HepG2 (cell line): ENCODE measurements at regions not wholly inside any gene's neighbourhood (a gene's known extent, or its start where the extent isn't known, plus 50 kb on each side); places are given as distances from the start of the nearest gene placed in this dataset.

Source experiments
- ATAC-seq: fragments of 200-7000 bp; cut with Tn5 transposase; 3 replicates; pipeline ENCODE4 v1.9.1; 2020; ENCODE audit warnings: mild to moderate bottlenecking, moderate library complexity
- BruUV-seq: library from RNA; stranded (reverse); fragments of 400-500 nt; replicated peaks from 2 replicates; lab custom pipeline; 2021; lab: Mats Ljungman, UMichigan
- CTCF ChIA-PET: fragments of 300-600 bp; formaldehyde crosslinking; extraction: SDS; loops from one replicate; lab custom pipeline; 2021; ENCODE audit warnings: low total read pairs, inconsistent platforms, low intra/inter-chr PET ratio; lab: Yijun Ruan, JAX
- POLR2A ChIA-PET: fragments of 350-600 bp; sonication (Branson Sonifier 250); formaldehyde crosslinking; loops from one replicate; lab custom pipeline; 2020; ENCODE audit warnings: antibody characterized with exemption, inconsistent platforms; lab: Yijun Ruan, JAX
- DNase-seq: peaks from one replicate; pipeline ENCODE4 v3.0.0-alpha.2; 2015; ENCODE audit warnings: low spot score
- FAIRE-seq: peaks from 3 replicates; lab custom pipeline; 2011; peaks lifted over from hg19 to GRCh38; lab: Jason Lieb, UNC
- H2AFZ ChIP-seq: one replicate; pipeline ENCODE4 v1.6.1; 2011; ENCODE audit warnings: low read length, inconsistent platforms
- H3K27ac ChIP-seq: fragments of 300-600 bp; 3 replicates; pipeline ENCODE4 v1.8.0; 2011; ENCODE audit warnings: mixed run types, mild to moderate bottlenecking, mixed read lengths, low read length, inconsistent platforms; ENCODE audit not compliant: insufficient read depth; ENCODE audit errors: extremely low read length
- H3K27me3 ChIP-seq, 2 experiments: fragments of 200-600 bp in 1 of 2; 2 replicates in 1 of 2; 3 replicates in 1 of 2; pipeline versions ENCODE4 v1.6.0 to v1.8.0; 2011; ENCODE audit warnings: low read length in 2 of 2, mild to moderate bottlenecking in 2 of 2, moderate library complexity in 2 of 2, inconsistent platforms in 1 of 2; ENCODE audit not compliant: insufficient read depth in 2 of 2, control insufficient read depth in 1 of 2
- H3K36me3 ChIP-seq, 2 experiments: fragments of 200-600 bp in 1 of 2; replicated peaks in 1 of 2; 2 replicates in 1 of 2; 3 replicates in 1 of 2; pipeline versions ENCODE4 v1.5.1 to v1.8.0; 2011; ENCODE audit warnings: low read length in 2 of 2, inconsistent platforms in 1 of 2; ENCODE audit not compliant: insufficient read depth in 2 of 2, control insufficient read depth in 1 of 2
- H3K4me1 ChIP-seq: 2 replicates; pipeline ENCODE4 v1.5.1; 2012; ENCODE audit warnings: low read length, inconsistent platforms; ENCODE audit not compliant: insufficient read depth
- H3K4me2 ChIP-seq: 2 replicates; pipeline ENCODE4 v1.6.0; 2011; ENCODE audit warnings: low read depth, low read length, inconsistent platforms
- H3K4me3 ChIP-seq, 3 experiments: fragments of 200-600 bp in 1 of 3; sonication (generic), shearing (Covaris generic) in 1 of 3; replicated peaks in 1 of 3; 2 replicates each; pipeline ENCODE4 v1.5.1; 2011 to 2016; ENCODE audit warnings: low read length in 3 of 3, inconsistent platforms in 2 of 3, low read depth in 2 of 3, mild to moderate bottlenecking in 2 of 3, control low read depth in 1 of 3, mixed read lengths in 1 of 3; ENCODE audit not compliant: insufficient read depth in 1 of 3
- H3K79me2 ChIP-seq: one replicate; pipeline ENCODE4 v1.6.1; 2011; ENCODE audit warnings: low read length, inconsistent platforms; ENCODE audit not compliant: insufficient read depth
- H3K9ac ChIP-seq: 2 replicates; pipeline ENCODE4 v1.6.0; 2011; ENCODE audit warnings: mild to moderate bottlenecking, low read depth, low read length, inconsistent platforms; ENCODE audit not compliant: insufficient read depth
- H3K9me3 ChIP-seq: 2 replicates; pipeline ENCODE4 v1.5.1; 2012; ENCODE audit warnings: mild to moderate bottlenecking, low read length
- H4K20me1 ChIP-seq: 2 replicates; pipeline ENCODE4 v1.6.0; 2011; ENCODE audit warnings: inconsistent platforms, mild to moderate bottlenecking, low read length, moderate library complexity; ENCODE audit not compliant: insufficient read depth
- CBX1 ChIP-seq: IDR thresholded peaks from one replicate; pipeline ENCODE4 v1.6.1; 2016; ENCODE audit warnings: antibody characterized with exemption, low read depth
- ESRRA ChIP-seq: sonication (generic); formaldehyde crosslinking; IDR thresholded peaks from 2 replicates; pipeline ENCODE4 v1.5.1; 2020; ENCODE audit warnings: mild to moderate bottlenecking, low read depth, missing genetic modification reagents
- MBNL3 ChIP-seq: fragments of 250-450 bp; sonication (Bioruptor Pico); conservative IDR thresholded peaks from 2 replicates; pipeline ENCODE4 v1.8.0; 2022; ENCODE audit warnings: mild to moderate bottlenecking, inconsistent platforms
- MED8 ChIP-seq: sonication (generic); formaldehyde crosslinking; IDR thresholded peaks from 2 replicates; pipeline ENCODE4 v1.8.1; 2023; ENCODE audit warnings: mild to moderate bottlenecking, missing genetic modification reagents; ENCODE audit not compliant: insufficient replicate concordance
- SKIL ChIP-seq: sonication (generic); formaldehyde crosslinking; IDR thresholded peaks from 2 replicates; pipeline ENCODE4 v1.8.0; 2022; ENCODE audit warnings: missing genetic modification reagents, mild to moderate bottlenecking, moderate library complexity, borderline replicate concordance
- TOE1 ChIP-seq: sonication (generic); formaldehyde crosslinking; IDR thresholded peaks from 2 replicates; pipeline ENCODE4 v1.4.0; 2020; ENCODE audit warnings: mild to moderate bottlenecking, missing genetic modification reagents
- ZBTB49 ChIP-seq: sonication (generic); formaldehyde crosslinking; IDR thresholded peaks from 2 replicates; pipeline ENCODE4 v1.4.0; 2020; ENCODE audit warnings: missing genetic modification reagents, borderline replicate concordance
- ZC3H4 ChIP-seq: sonication (generic); formaldehyde crosslinking; IDR thresholded peaks from 2 replicates; pipeline ENCODE4 v1.4.0; 2020; ENCODE audit warnings: missing genetic modification reagents, borderline replicate concordance
- ZFAT ChIP-seq: sonication (generic); formaldehyde crosslinking; conservative IDR thresholded peaks from 2 replicates; pipeline ENCODE4 v1.8.1; 2023; ENCODE audit warnings: missing genetic modification reagents, inconsistent platforms
- ZNF224 ChIP-seq: sonication (generic); formaldehyde crosslinking; IDR thresholded peaks from 2 replicates; pipeline ENCODE4 v1.5.0; 2020; ENCODE audit warnings: mild to moderate bottlenecking, missing genetic modification reagents
- ZNF292 ChIP-seq: sonication (generic); formaldehyde crosslinking; IDR thresholded peaks from 2 replicates; pipeline ENCODE4 v1.8.1; 2022; ENCODE audit warnings: mild to moderate bottlenecking, low read depth, missing genetic modification reagents, borderline replicate concordance
- ZNF432 ChIP-seq: sonication (generic); formaldehyde crosslinking; IDR thresholded peaks from 2 replicates; pipeline ENCODE4 v1.5.0; 2020; ENCODE audit warnings: missing genetic modification reagents, mild to moderate bottlenecking, borderline replicate concordance
- WGBS: methylation state at CpG from one replicate; pipeline ENCODE4 v1.1.6; 2017; ENCODE audit warnings: low lambda C conversion rate; 5-methylcytosine and 5-hydroxymethylcytosine counted together
- in situ Hi-C: cut with HindIII; loops from 2 replicates; pipeline ENCODE4 v1.10.0; 2017; ENCODE audit warnings: low pct_unique_long_range_greater_than_20kb; ENCODE audit not compliant: extremely low pct_ligation_motif_present
- intact Hi-C: fragments of 100-400 bp; cut with micrococcal nuclease; formaldehyde crosslinking; loops from one replicate; pipeline ENCODE4 v1.10.0; 2022; ENCODE audit not compliant: unreplicated experiment
- TF ChIP-seq, protein P1 (sequence below): sonication (generic); formaldehyde crosslinking; IDR thresholded peaks from 2 replicates; pipeline ENCODE4 v1.4.0; 2020; ENCODE audit warnings: missing genetic modification reagents
- TF ChIP-seq, protein P2 (sequence below): sonication (generic); formaldehyde crosslinking; IDR thresholded peaks from 2 replicates; pipeline ENCODE4 v1.4.0; 2020; ENCODE audit warnings: mild to moderate bottlenecking, missing genetic modification reagents

DNA sequence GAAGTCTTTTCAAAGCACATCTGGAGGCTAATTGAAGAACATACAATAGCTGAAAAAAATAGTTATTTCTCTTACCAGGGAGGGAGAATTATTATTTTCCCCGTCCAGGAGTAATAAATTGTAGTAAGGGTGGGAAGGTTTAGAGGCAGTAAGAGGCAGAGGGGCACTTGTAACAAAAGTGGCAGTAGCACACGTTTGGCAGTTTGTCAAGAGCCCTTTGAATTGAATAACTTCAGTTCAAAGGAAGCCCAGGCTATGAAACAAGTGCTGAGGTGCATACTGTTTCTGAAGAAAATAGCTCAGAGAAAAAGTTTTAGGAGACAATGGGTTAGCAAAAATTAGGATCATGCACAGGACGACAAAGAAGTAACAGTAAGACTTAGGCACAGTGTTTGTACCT lies 451.3 kb downstream of the LRRC70 start (continued):
- TF ChIP-seq ZC3H4 (no peak), ZFAT (CRISPR knock-in tag) (no peak)

- Histone ChIP-seq H3K27me3 (no peaks in the 10 kb centered on the region), H2AFZ (no peak overlapping the region), H3K4me3 (no peak overlapping the region), H3K79me2 (no peaks in the 10 kb centered on the region), H4K20me1 (no peaks in the 10 kb centered on the region), H3K27ac (no peak overlapping the region), H3K36me3 (no peaks in the 10 kb centered on the region), H3K4me1 (no peaks in the 10 kb centered on the region), H3K9me3 (peaks cover 42% of the 10 kb centered on the region), H3K9ac (no peak overlapping the region), H3K4me2 (no peak overlapping the region)
- DNase-seq (no peak), ATAC-seq (no peak), FAIRE-seq (no peak)
- in situ Hi-C loops, result no loop called here
- no TSS peak for BruUV-seq
- no peak for TF ChIP-seq TOE1 (CRISPR knock-in tag)
- TF ChIP-seq, protein P1, sequence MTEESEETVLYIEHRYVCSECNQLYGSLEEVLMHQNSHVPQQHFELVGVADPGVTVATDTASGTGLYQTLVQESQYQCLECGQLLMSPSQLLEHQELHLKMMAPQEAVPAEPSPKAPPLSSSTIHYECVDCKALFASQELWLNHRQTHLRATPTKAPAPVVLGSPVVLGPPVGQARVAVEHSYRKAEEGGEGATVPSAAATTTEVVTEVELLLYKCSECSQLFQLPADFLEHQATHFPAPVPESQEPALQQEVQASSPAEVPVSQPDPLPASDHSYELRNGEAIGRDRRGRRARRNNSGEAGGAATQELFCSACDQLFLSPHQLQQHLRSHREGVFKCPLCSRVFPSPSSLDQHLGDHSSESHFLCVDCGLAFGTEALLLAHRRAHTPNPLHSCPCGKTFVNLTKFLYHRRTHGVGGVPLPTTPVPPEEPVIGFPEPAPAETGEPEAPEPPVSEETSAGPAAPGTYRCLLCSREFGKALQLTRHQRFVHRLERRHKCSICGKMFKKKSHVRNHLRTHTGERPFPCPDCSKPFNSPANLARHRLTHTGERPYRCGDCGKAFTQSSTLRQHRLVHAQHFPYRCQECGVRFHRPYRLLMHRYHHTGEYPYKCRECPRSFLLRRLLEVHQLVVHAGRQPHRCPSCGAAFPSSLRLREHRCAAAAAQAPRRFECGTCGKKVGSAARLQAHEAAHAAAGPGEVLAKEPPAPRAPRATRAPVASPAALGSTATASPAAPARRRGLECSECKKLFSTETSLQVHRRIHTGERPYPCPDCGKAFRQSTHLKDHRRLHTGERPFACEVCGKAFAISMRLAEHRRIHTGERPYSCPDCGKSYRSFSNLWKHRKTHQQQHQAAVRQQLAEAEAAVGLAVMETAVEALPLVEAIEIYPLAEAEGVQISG, result no peak
- TF ChIP-seq ESRRA (CRISPR knock-in tag), result no peak
- TF ChIP-seq ZBTB49 (CRISPR knock-in tag), result no peak
- TF ChIP-seq ZNF224 (CRISPR knock-in tag), result no peak
- TF ChIP-seq SKIL, result no peak
- no peak for TF ChIP-seq ZNF292
- no peak for TF ChIP-seq CBX1
- TF ChIP-seq, protein P2, sequence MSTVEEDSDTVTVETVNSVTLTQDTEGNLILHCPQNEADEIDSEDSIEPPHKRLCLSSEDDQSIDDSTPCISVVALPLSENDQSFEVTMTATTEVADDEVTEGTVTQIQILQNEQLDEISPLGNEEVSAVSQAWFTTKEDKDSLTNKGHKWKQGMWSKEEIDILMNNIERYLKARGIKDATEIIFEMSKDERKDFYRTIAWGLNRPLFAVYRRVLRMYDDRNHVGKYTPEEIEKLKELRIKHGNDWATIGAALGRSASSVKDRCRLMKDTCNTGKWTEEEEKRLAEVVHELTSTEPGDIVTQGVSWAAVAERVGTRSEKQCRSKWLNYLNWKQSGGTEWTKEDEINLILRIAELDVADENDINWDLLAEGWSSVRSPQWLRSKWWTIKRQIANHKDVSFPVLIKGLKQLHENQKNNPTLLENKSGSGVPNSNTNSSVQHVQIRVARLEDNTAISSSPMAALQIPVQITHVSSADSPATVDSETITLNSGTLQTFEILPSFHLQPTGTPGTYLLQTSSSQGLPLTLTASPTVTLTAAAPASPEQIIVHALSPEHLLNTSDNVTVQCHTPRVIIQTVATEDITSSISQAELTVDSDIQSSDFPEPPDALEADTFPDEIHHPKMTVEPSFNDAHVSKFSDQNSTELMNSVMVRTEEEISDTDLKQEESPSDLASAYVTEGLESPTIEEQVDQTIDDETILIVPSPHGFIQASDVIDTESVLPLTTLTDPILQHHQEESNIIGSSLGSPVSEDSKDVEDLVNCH, result no peak
- no peak for TF ChIP-seq MBNL3
- TF ChIP-seq MED8 (CRISPR knock-in tag), result no peak
- no peak for TF ChIP-seq ZNF432 (CRISPR knock-in tag)
- 1% methylated on average over 3 of the region's 3 CpGs for WGBS
- POLR2A ChIA-PET, result no interaction called here
- CTCF ChIA-PET, result no interaction called here
- intact Hi-C loops, result no loop called here
Measured at GRCh38 chr5:63025679-63026078, 447.1 kb downstream of the LRRC70 start.
